LNCaP clone FGC (cell line): ENCODE measurements at regions not wholly inside any gene's neighbourhood (a gene's known extent, or its start where the extent isn't known, plus 50 kb on each side); places are given as distances from the start of the nearest gene placed in this dataset.

Experiments
- DNase-seq: peaks from one replicate; pipeline ENCODE4 v3.0.0-alpha.2; 2011; ENCODE audit warnings: low read depth
- H3K4me3 ChIP-seq: 2 replicates; pipeline ENCODE4 v1.5.1; 2011; ENCODE audit warnings: mild to moderate bottlenecking, low read depth, low read length, control low read depth
- TF ChIP-seq, protein P1 (sequence below): IDR thresholded peaks from 2 replicates; pipeline ENCODE4 v1.5.1; 2012; ENCODE audit warnings: mild to moderate bottlenecking; ENCODE audit not compliant: control insufficient read depth, insufficient read depth; ENCODE audit errors: extremely low read depth

DNA sequence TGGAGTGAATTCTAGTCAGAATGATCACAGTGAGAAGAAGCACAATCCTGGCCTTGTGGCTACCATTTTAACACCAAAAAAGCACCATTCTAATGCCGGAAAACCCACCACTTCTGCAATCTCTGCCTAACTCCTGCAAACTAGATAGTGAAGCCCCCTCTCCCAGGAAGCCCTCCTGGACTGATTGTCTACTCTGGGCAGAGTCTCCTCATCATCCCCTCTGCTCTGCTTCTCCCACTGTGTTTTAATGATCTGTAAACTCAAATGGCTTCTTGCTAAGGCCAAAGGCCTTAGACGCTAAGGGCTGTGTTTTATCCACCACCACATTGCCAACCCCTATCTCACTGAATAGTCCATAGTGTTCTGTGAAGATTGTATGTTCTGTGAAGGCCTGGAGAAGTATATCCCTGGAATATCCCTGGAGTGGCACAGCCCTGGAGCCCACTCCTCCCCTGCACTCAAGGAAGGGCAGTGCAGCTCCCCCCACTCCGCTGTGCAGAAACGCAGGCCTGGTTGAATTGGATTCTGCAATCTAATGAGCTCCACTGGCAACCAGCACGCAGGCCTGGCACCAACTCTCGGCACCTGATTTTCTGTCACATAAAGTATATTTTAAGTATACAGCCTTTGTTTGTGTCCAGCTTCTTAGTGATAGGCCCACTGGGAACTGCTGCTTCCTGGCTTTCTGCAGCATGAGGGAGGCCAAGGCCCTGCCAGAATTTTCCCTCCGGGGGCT lies 126.3 kb downstream of the ATPSCKMT start:
- no peak overlapping the region for H3K4me3 ChIP-seq
- TF ChIP-seq, protein P1, sequence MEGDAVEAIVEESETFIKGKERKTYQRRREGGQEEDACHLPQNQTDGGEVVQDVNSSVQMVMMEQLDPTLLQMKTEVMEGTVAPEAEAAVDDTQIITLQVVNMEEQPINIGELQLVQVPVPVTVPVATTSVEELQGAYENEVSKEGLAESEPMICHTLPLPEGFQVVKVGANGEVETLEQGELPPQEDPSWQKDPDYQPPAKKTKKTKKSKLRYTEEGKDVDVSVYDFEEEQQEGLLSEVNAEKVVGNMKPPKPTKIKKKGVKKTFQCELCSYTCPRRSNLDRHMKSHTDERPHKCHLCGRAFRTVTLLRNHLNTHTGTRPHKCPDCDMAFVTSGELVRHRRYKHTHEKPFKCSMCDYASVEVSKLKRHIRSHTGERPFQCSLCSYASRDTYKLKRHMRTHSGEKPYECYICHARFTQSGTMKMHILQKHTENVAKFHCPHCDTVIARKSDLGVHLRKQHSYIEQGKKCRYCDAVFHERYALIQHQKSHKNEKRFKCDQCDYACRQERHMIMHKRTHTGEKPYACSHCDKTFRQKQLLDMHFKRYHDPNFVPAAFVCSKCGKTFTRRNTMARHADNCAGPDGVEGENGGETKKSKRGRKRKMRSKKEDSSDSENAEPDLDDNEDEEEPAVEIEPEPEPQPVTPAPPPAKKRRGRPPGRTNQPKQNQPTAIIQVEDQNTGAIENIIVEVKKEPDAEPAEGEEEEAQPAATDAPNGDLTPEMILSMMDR, result no peak
- no peak for DNase-seq

DNA sequence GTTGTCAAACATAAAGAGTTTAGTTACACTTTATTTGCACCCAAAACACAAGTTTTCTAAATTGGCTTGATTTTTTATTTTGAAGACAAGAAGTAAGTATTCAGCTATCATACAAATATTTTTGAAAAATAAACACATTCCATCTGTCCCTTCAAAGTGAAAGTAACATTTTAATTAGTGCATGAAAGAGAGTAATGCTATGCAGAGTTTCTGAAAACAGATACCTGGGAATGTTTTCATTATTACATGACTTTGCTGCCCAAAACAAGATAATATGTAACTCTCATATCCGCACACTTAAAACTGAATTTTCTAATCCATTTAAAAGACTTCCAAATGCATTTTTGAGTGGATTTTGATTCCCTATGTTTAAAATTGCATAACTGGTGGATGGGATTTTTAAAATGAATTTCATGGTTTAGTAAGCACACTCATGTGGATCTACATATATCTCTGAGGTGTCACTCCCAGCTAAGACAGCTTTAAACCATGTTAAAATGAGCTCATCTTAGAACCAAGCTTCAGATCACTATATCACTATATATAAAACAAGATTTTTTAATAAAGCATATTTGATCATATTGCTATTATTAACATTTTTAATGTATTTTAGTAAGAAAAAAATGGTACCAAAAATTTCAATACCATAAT lies 127.5 kb downstream of the ATPSCKMT start:
- DNase-seq, result no peak
- TF ChIP-seq, protein P1, result no peak
- no peak overlapping the region for H3K4me3 ChIP-seq

DNA sequence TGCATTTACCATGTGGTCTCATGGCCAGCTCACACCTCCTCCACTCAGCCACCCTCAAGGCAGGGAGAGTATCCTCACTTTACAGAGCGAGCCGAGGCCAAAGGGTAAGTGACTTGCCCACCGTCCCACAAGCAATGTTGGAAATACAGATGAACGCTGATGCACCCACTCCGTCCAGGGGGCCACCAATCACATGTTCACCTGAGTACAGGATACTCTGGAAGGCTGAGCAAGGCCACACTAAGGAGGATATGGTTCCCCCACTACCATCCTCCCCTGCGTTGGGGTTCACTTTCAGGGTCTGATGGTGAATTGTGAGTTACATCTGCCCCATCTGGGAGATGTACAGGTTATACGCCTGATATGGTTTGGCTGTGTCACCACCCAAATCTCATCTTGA lies 128.8 kb downstream of the ATPSCKMT start:
- no peak overlapping the region for H3K4me3 ChIP-seq
- DNase-seq, result no peak
- TF ChIP-seq, protein P1, result no peak

DNA sequence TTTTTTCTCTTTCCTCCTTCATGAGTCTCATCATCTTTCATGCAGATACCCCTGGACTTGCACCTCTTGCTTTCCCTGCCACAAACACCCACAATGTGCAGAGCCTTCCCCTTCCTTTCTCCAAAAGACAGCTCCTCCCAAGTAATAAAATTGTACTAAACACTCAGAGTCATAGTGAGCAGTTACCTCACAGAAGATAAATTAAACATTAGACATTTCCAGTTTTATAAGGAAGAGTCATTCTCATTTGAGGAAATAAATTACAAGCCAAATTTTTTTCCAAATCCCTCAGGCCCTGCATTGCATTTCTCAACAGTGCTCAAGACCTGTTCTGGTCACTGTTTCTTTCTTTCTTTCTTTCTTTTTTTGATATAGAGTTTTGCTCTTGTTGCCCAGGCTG lies 131.5 kb downstream of the ATPSCKMT start:
- TF ChIP-seq, protein P1, result no peak
- peak; percentile 55 for DNase-seq
- no peak overlapping the region for H3K4me3 ChIP-seq

DNA sequence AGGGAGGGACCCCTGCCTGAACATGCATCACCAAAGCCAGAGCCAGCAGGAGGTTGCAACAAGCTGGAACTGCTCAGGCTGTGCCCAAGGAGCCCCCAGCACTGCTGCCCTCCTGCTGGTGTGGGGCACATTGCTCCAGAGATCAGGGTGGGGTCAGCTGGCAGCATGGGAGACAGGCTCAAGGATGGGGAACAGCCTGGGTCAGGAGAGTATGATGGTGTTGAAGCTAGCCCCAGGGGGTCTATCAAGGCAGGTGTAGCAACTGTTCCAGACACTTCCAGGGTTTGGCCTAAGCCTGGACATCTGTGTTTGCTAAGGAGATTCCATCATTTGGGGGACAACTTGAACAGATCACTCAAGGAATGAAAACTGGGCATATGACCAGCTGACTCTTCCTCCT lies 133.1 kb downstream of the ATPSCKMT start:
- no peak for DNase-seq
- no peak overlapping the region for H3K4me3 ChIP-seq
- TF ChIP-seq, protein P1, result no peak

DNA sequence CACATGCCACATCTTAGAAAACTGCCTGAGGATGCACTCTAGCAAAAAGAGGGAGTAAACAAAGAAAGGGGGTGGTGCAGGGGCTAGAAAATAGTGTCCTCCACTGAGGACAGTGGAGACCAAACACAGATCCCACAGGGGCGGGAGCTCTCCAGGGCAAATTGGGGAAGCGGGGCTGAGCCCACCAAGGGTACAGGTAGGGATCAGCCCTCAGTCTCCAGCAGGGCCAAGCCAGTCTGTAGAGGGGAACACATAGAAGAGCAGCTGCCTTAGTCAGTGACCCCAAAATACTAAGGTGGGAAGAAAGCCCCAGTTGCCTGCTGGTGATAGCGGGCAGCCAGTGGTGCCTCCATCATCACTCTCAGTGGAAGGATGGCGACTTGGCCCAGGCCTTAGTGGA lies 134.0 kb downstream of the ATPSCKMT start:
- no peak overlapping the region for H3K4me3 ChIP-seq
- TF ChIP-seq, protein P1, result no peak
- DNase-seq, result no peak
